Common myeloid progenitor, CD34-positive (primary cell): ENCODE measurements at regions not wholly inside any gene's neighbourhood (a gene's known extent, or its start where the extent isn't known, plus 50 kb on each side); places are given as distances from the start of the nearest gene placed in this dataset.

Source experiments
- CTCF ChIA-PET: fragments of 350-600 bp; sonication (Branson Sonifier 250); formaldehyde crosslinking; loops from one replicate; lab custom pipeline; 2021; ENCODE audit warnings: antibody characterized with exemption; lab: Charles Lee
- POLR2A ChIA-PET: fragments of 350-600 bp; sonication (Branson Sonifier 250); formaldehyde crosslinking; loops from one replicate; lab custom pipeline; 2021; ENCODE audit warnings: antibody characterized with exemption; lab: Charles Lee
- DNase-seq, 3 donors: peaks; one replicate each; pipeline versions ENCODE4 v3.0.0 to v3.0.0-alpha.2; 2013
- H3K27ac ChIP-seq, 2 experiments: 1 replicate in 1 of 2; 2 replicates in 1 of 2; pipeline ENCODE4 v1.7.0; 2013; ENCODE audit warnings: inconsistent platforms in 2 of 2, low read length in 2 of 2, mild to moderate bottlenecking in 2 of 2, low read depth in 1 of 2, moderate library complexity in 1 of 2; ENCODE audit not compliant: severe bottlenecking in 2 of 2, insufficient read depth in 1 of 2, poor library complexity in 1 of 2
- H3K27me3 ChIP-seq, 5 experiments: replicated peaks in 2 of 5; 1 replicate in 3 of 5; 2 replicates in 2 of 5; pipeline versions ENCODE4 v1.6.1 to v1.7.0; 2013; ENCODE audit warnings: low read length in 4 of 5, mild to moderate bottlenecking in 2 of 5, moderate library complexity in 2 of 5, inconsistent platforms in 1 of 5; ENCODE audit not compliant: insufficient read depth in 5 of 5, control insufficient read depth in 4 of 5
- H3K36me3 ChIP-seq, 4 experiments: 1 replicate in 2 of 4; 2 replicates in 2 of 4; pipeline versions ENCODE4 v1.6.1 to v1.7.0; 2013; ENCODE audit warnings: low read length in 3 of 4, control low read depth in 1 of 4, mild to moderate bottlenecking in 1 of 4; ENCODE audit not compliant: control insufficient read depth in 4 of 4, insufficient read depth in 4 of 4
- H3K4me1 ChIP-seq, 4 experiments: 1 replicate in 3 of 4; 2 replicates in 1 of 4; pipeline versions ENCODE4 v1.6.1 to v1.7.1; 2013; ENCODE audit warnings: low read length in 3 of 4, mild to moderate bottlenecking in 3 of 4, control low read depth in 1 of 4, inconsistent platforms in 1 of 4, moderate library complexity in 1 of 4; ENCODE audit not compliant: control insufficient read depth in 4 of 4, insufficient read depth in 4 of 4; ENCODE audit errors: control extremely low read depth in 1 of 4
- H3K4me3 ChIP-seq, 7 experiments: 1 replicate in 4 of 7; 2 replicates in 3 of 7; pipeline versions ENCODE4 v1.5.1 to v1.7.0; 2013; ENCODE audit warnings: mild to moderate bottlenecking in 7 of 7, low read length in 6 of 7, moderate library complexity in 6 of 7, inconsistent platforms in 2 of 7, low read depth in 2 of 7, control low read depth in 1 of 7; ENCODE audit not compliant: insufficient read depth in 4 of 7, control insufficient read depth in 1 of 7; ENCODE audit errors: extremely low read depth in 1 of 7
- H3K9me3 ChIP-seq, 5 experiments: 1 replicate in 4 of 5; 2 replicates in 1 of 5; pipeline versions ENCODE4 v1.6.1 to v1.7.1; 2013; ENCODE audit warnings: low read length in 4 of 5, mild to moderate bottlenecking in 2 of 5, inconsistent platforms in 1 of 5, low read depth in 1 of 5, moderate library complexity in 1 of 5; ENCODE audit not compliant: control insufficient read depth in 4 of 5, insufficient read depth in 2 of 5; ENCODE audit errors: control extremely low read depth in 1 of 5
- WGBS: methylation state at CpG from one replicate; pipeline ENCODE4 v1.1.5; 2013; ENCODE audit not compliant: insufficient coverage; 5-methylcytosine and 5-hydroxymethylcytosine counted together

GRCh38 chr1:67939942-67940341, 106.7 kb upstream of the GNG12 start:
- Histone ChIP-seq H3K4me1 (no peaks in the 10 kb centered on the region), H3K27ac (no peak overlapping the region), H3K27me3 (no peaks in the 10 kb centered on the region), H3K4me3 (no peak overlapping the region), H3K36me3 (no peaks in the 10 kb centered on the region), H3K9me3 (no peaks in the 10 kb centered on the region)
- POLR2A ChIA-PET: no interaction called here
- CTCF ChIA-PET: no interaction called here
- 100% methylated on average over 2 of the region's 2 CpGs for WGBS
- no peak for DNase-seq

GRCh38 chr1:67939186-67939743, 106.0 kb upstream of the GNG12 start:
- ChIA-PET CTCF (no interaction called here), POLR2A (no interaction called here)
- H3K4me1 ChIP-seq: no peaks in the 10 kb centered on the region
- WGBS: 100% methylated on average over 2 of the region's 5 CpGs
- DNase-seq: no peak
- no peaks in the 10 kb centered on the region for H3K27me3 ChIP-seq
- H3K9me3 ChIP-seq: no peaks in the 10 kb centered on the region
- H3K4me3 ChIP-seq: no peak overlapping the region
- no peaks in the 10 kb centered on the region for H3K36me3 ChIP-seq
- H3K27ac ChIP-seq: no peak overlapping the region

- 94% methylated on average over 6 of the region's 9 CpGs for WGBS
Measured at GRCh38 chr1:67937651-67938050, 104.4 kb upstream of the GNG12 start.

GRCh38 chr1:67937010-67937409, 103.7 kb upstream of the GNG12 start:
- WGBS: 94% methylated on average over 2 of the region's 3 CpGs
- no peaks in the 10 kb centered on the region for H3K4me1 ChIP-seq
- no peak overlapping the region for H3K4me3 ChIP-seq
- no peaks in the 10 kb centered on the region for H3K9me3 ChIP-seq
- DNase-seq: no peak
- H3K27ac ChIP-seq: no peak overlapping the region
- H3K27me3 ChIP-seq: no peaks in the 10 kb centered on the region
- ChIA-PET CTCF (interaction anchor here (1.0 kb wide), 1 partner anchor 13 kb away, joined by 3 read pairs; no protein-coding TSS in a partner anchor), POLR2A (no interaction called here)
- no peaks in the 10 kb centered on the region for H3K36me3 ChIP-seq

More at GRCh38 chr1:67937651-67938050, 104.4 kb upstream of the GNG12 start:
- no peaks in the 10 kb centered on the region for H3K36me3 ChIP-seq
- no peaks in the 10 kb centered on the region for H3K4me1 ChIP-seq
- H3K27me3 ChIP-seq: no peaks in the 10 kb centered on the region
- no peak for DNase-seq
- POLR2A ChIA-PET: no interaction called here
- CTCF ChIA-PET: interaction anchor here (1.0 kb wide), 1 partner anchor 13 kb away, joined by 3 read pairs; no protein-coding TSS in a partner anchor
- no peak overlapping the region for H3K4me3 ChIP-seq
- no peaks in the 10 kb centered on the region for H3K9me3 ChIP-seq
- H3K27ac ChIP-seq: no peak overlapping the region

- no peaks in the 10 kb centered on the region for H3K36me3 ChIP-seq
- H3K9me3 ChIP-seq: no peaks in the 10 kb centered on the region
- no peak for DNase-seq
- H3K4me3 ChIP-seq: no peak overlapping the region
- no peaks in the 10 kb centered on the region for H3K4me1 ChIP-seq
- no peak overlapping the region for H3K27ac ChIP-seq
- H3K27me3 ChIP-seq: no peaks in the 10 kb centered on the region
- 100% methylated on average over 1 of the region's 1 CpG for WGBS
- POLR2A ChIA-PET: no interaction called here
- CTCF ChIA-PET: no interaction called here
Measured at GRCh38 chr1:67935560-67935959, 102.3 kb upstream of the GNG12 start.

GRCh38 chr1:67931198-67931597, 97.9 kb upstream of the GNG12 start:
- WGBS: no CpG with 5 or more reads among the region's 3 CpGs
- DNase-seq: no peak
- Histone ChIP-seq H3K9me3 (peaks cover 0 to 1% (median 0%) of the 10 kb centered on the region in 5 experiments), H3K27ac (no peak overlapping the region), H3K4me3 (no peak overlapping the region), H3K27me3 (no peaks in the 10 kb centered on the region), H3K36me3 (no peaks in the 10 kb centered on the region), H3K4me1 (no peaks in the 10 kb centered on the region)
- POLR2A ChIA-PET: no interaction called here
- CTCF ChIA-PET: no interaction called here

GRCh38 chr1:67923074-67923473, 89.8 kb upstream of the GNG12 start:
- H3K36me3 ChIP-seq: no peaks in the 10 kb centered on the region
- CTCF ChIA-PET: no interaction called here

More at GRCh38 chr1:67923074-67923473, 89.8 kb upstream of the GNG12 start:
- Histone ChIP-seq H3K27me3 (peaks cover 0 to 3% (median 0%) of the 10 kb centered on the region in 5 experiments), H3K4me3 (no peak overlapping the region), H3K4me1 (no peaks in the 10 kb centered on the region), H3K9me3 (no peaks in the 10 kb centered on the region), H3K27ac (no peak overlapping the region)
- DNase-seq: no peak
- WGBS: 82% methylated on average over 1 of the region's 1 CpG
- POLR2A ChIA-PET: no interaction called here
